ENCODE measurements at regions not wholly inside any gene's neighbourhood (a gene's known extent, or its start where the extent isn't known, plus 50 kb on each side); places are given as distances from the start of the nearest gene placed in this dataset.
"Not testable (repeated sequence)": the region's sequence is repeated elsewhere in the genome, so short reads cannot be mapped to it uniquely, and the experiment has no call there.

- no peak overlapping the region for H3K4me3 ChIP-seq (ENCODE audit: low read depth, low read length)
- no peak for DNase-seq (ENCODE audit: low read depth)
- TF ChIP-seq CTCF (IDR thresholded peaks at IDR 0.05; ENCODE audit: insufficient read depth, low read depth, low read length, missing control alignments), result no peak
Observed at GRCh38 chr6:55088902-55089301, 85.4 kb upstream of the HCRTR2 start.

- H3K4me3 ChIP-seq (ENCODE audit: low read depth, low read length), result no peak overlapping the region
- TF ChIP-seq CTCF (IDR thresholded peaks at IDR 0.05; ENCODE audit: insufficient read depth, low read depth, low read length, missing control alignments), result no peak
- no peak for DNase-seq (ENCODE audit: low read depth)
Observed at GRCh38 chr6:55089325-55089724, 85.0 kb upstream of the HCRTR2 start.

- no peak for TF ChIP-seq CTCF (IDR thresholded peaks at IDR 0.05; ENCODE audit: insufficient read depth, low read depth, low read length, missing control alignments)
- DNase-seq (ENCODE audit: low read depth), result no peak
- no peak overlapping the region for H3K4me3 ChIP-seq (ENCODE audit: low read depth, low read length)
Observed at GRCh38 chr6:55100686-55101085, 73.6 kb upstream of the HCRTR2 start.

- no peak for DNase-seq (ENCODE audit: low read depth)
- TF ChIP-seq CTCF (IDR thresholded peaks at IDR 0.05; ENCODE audit: insufficient read depth, low read depth, low read length, missing control alignments), result no peak
- no peak overlapping the region for H3K4me3 ChIP-seq (ENCODE audit: low read depth, low read length)
Observed at GRCh38 chr6:55101157-55101556, 73.2 kb upstream of the HCRTR2 start.

GRCh38 chr6:55108134-55109130, 65.9 kb upstream of the HCRTR2 start:
- no peak for DNase-seq (ENCODE audit: low read depth)
- no peak overlapping the region for H3K4me3 ChIP-seq (ENCODE audit: low read depth, low read length)
- TF ChIP-seq CTCF (IDR thresholded peaks at IDR 0.05; ENCODE audit: insufficient read depth, low read depth, low read length, missing control alignments), result no peak

- TF ChIP-seq CTCF (IDR thresholded peaks at IDR 0.05; ENCODE audit: insufficient read depth, low read depth, low read length, missing control alignments), result no peak
- H3K4me3 ChIP-seq (ENCODE audit: low read depth, low read length), result no peak overlapping the region
- no peak for DNase-seq (ENCODE audit: low read depth)
Observed at GRCh38 chr6:55117267-55117666, 57.0 kb upstream of the HCRTR2 start.

GRCh38 chr6:55124241-55124640, 50.1 kb upstream of the HCRTR2 start:
- H3K4me3 ChIP-seq (ENCODE audit: low read depth, low read length); DNase-seq (ENCODE audit: low read depth): not testable (repeated sequence)

Measured in GM12865 (cell line).